ENCODE measurements at regions not wholly inside any gene's neighbourhood (a gene's known extent, or its start where the extent isn't known, plus 50 kb on each side); places are given as distances from the start of the nearest gene placed in this dataset.

DNA sequence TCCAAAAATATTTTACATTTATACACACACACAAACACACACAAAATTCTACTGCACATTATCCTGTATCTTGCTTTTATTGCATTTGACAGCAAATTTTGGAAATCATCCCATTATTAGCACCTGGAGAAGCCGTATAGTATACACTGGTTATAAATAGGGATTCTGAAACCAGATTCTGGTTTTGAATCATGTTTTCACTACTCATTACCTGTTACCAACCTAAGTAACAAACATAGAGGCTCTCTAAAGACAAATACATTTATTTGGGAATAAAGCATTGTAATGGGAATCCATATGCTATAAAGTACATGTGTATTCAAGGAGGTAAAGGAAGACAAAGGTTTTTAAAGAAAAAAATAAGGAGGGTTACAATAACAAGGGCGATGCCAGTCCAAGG is 106.8 kb downstream of the OR2B2 start:
- TF ChIP-seq POLR2A (IDR thresholded peaks at IDR 0.05; ENCODE audit: low read depth, low read length) (no peak), CTCF (IDR thresholded peaks at IDR 0.05; ENCODE audit: extremely low read depth in 1 of 2, insufficient read depth in 1 of 2, low read depth in 1 of 2, low read length in 2 of 2) (no peak), EZH2 (IDR thresholded peaks at IDR 0.05; ENCODE audit: borderline replicate concordance, low read depth, low read length, severe bottlenecking) (no peak), POLR2AphosphoS5 (IDR thresholded peaks at IDR 0.05; ENCODE audit: insufficient read depth, low read depth, low read length) (no peak)

Measured in endothelial cell of umbilical vein (primary cell).